NCI-H2029 treated with DMSO at 0.1 percent for 48 hours (cell line): ENCODE measurements at regions not wholly inside any gene's neighbourhood (a gene's known extent, or its start where the extent isn't known, plus 50 kb on each side); places are given as distances from the start of the nearest gene placed in this dataset.

Source experiments
- DNase-seq: peaks from one replicate; lab custom pipeline; 2025; lab: John Stamatoyannopoulos, UW

- no peak for DNase-seq
Observed at GRCh38 chr5:142474431-142475094, 149.7 kb upstream of the SPRY4 start.

GRCh38 chr5:142473038-142473437 is 148.2 kb upstream of the SPRY4 start:
- no peak for DNase-seq

- no peak for DNase-seq
Observed at GRCh38 chr5:142472306-142472951, 147.6 kb upstream of the SPRY4 start.

- no peak for DNase-seq
Observed at GRCh38 chr5:142466195-142466971, 141.6 kb upstream of the SPRY4 start.

- no peak for DNase-seq
Observed at GRCh38 chr5:142465476-142465875, 140.7 kb upstream of the SPRY4 start.

- no peak for DNase-seq
Observed at GRCh38 chr5:142463904-142464303, 139.1 kb upstream of the SPRY4 start.

GRCh38 chr5:142461028-142461590 is 136.3 kb upstream of the SPRY4 start:
- no peak for DNase-seq

- DNase-seq = no peak
Observed at GRCh38 chr5:142459209-142459608, 134.4 kb upstream of the SPRY4 start.

GRCh38 chr5:142455856-142456255 is 131.0 kb upstream of the SPRY4 start:
- DNase-seq = no peak

GRCh38 chr5:142453932-142454331 is 129.1 kb upstream of the SPRY4 start:
- DNase-seq = no peak

- no peak for DNase-seq
Observed at GRCh38 chr5:142450419-142450818, 125.6 kb upstream of the SPRY4 start.

- DNase-seq = no peak
Observed at GRCh38 chr5:142447887-142448286, 123.1 kb upstream of the SPRY4 start.

- no peak for DNase-seq
Observed at GRCh38 chr5:142446960-142447279, 122.1 kb upstream of the SPRY4 start.

- DNase-seq = no peak
Observed at GRCh38 chr5:142446131-142446959, 121.5 kb upstream of the SPRY4 start.

- no peak for DNase-seq
Observed at GRCh38 chr5:142445266-142445665, 120.4 kb upstream of the SPRY4 start.

- no peak for DNase-seq
Observed at GRCh38 chr5:142441616-142442015, 116.8 kb upstream of the SPRY4 start.

- no peak for DNase-seq
Observed at GRCh38 chr5:142439207-142439860, 114.5 kb upstream of the SPRY4 start.

- DNase-seq = no peak
Observed at GRCh38 chr5:142438573-142438972, 113.8 kb upstream of the SPRY4 start.

- DNase-seq = peak; percentile 36
Observed at GRCh38 chr5:142437563-142437962, 112.7 kb upstream of the SPRY4 start.

GRCh38 chr5:142435410-142436115 is 110.7 kb upstream of the SPRY4 start:
- DNase-seq = no peak

GRCh38 chr5:142434322-142434612 is 109.4 kb upstream of the SPRY4 start:
- no peak for DNase-seq
